ENCODE measurements at regions not wholly inside any gene's neighbourhood (a gene's known extent, or its start where the extent isn't known, plus 50 kb on each side); places are given as distances from the start of the nearest gene placed in this dataset.

DNA sequence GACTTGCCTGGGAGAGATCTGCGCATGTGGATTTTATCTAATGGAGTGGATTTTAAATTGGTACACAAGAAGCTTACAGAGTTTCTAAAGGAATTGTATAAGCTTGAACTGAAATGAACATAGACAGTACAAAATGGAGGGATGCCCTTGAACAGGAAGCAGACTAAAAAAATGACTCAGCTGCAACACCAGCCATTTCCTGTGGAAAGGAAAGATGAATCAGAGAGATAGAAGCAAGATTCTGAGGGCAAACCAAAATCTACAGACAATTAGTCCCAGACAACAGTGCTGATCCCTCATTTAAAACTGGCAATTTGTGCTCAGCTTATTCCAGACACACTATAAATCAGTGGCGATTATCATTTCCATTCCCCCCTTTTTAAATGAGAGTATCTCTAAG, 114.6 kb upstream of the TCF21 start:
- TF ChIP-seq, protein P1, sequence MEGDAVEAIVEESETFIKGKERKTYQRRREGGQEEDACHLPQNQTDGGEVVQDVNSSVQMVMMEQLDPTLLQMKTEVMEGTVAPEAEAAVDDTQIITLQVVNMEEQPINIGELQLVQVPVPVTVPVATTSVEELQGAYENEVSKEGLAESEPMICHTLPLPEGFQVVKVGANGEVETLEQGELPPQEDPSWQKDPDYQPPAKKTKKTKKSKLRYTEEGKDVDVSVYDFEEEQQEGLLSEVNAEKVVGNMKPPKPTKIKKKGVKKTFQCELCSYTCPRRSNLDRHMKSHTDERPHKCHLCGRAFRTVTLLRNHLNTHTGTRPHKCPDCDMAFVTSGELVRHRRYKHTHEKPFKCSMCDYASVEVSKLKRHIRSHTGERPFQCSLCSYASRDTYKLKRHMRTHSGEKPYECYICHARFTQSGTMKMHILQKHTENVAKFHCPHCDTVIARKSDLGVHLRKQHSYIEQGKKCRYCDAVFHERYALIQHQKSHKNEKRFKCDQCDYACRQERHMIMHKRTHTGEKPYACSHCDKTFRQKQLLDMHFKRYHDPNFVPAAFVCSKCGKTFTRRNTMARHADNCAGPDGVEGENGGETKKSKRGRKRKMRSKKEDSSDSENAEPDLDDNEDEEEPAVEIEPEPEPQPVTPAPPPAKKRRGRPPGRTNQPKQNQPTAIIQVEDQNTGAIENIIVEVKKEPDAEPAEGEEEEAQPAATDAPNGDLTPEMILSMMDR (IDR thresholded peaks at IDR 0.05), result no peak
- TF ChIP-seq POLR2A (IDR thresholded peaks at IDR 0.05), result no peak
